ENCODE measurements at regions not wholly inside any gene's neighbourhood (a gene's known extent, or its start where the extent isn't known, plus 50 kb on each side); places are given as distances from the start of the nearest gene placed in this dataset.

- Mint-ChIP-seq H3K27ac (no peak overlapping the region), H3K27me3 (peaks cover 3% of the 10 kb centered on the region), H3K4me1 (no peaks in the 10 kb centered on the region), H3K36me3 (no peaks in the 10 kb centered on the region), H3K4me3 (no peak overlapping the region), H3K9me3 (no peaks in the 10 kb centered on the region)
These were observed 171.0 kb downstream of the HRH4 start for GRCh38 chr18:24631243-24632025.

GRCh38 chr18:24632158-24632988, 171.9 kb downstream of the HRH4 start:
- H3K4me3 Mint-ChIP-seq = no peak overlapping the region
- H3K27ac Mint-ChIP-seq = no peak overlapping the region
- peaks cover 1% of the 10 kb centered on the region for H3K27me3 Mint-ChIP-seq
- no peaks in the 10 kb centered on the region for H3K4me1 Mint-ChIP-seq
- no peaks in the 10 kb centered on the region for H3K9me3 Mint-ChIP-seq
- no peaks in the 10 kb centered on the region for H3K36me3 Mint-ChIP-seq

GRCh38 chr18:24633121-24633520, 172.7 kb downstream of the HRH4 start:
- Mint-ChIP-seq H3K9me3 (no peaks in the 10 kb centered on the region), H3K27ac (no peak overlapping the region), H3K4me1 (no peaks in the 10 kb centered on the region), H3K4me3 (no peak overlapping the region), H3K36me3 (no peaks in the 10 kb centered on the region), H3K27me3 (peaks cover 1% of the 10 kb centered on the region)

GRCh38 chr18:24649571-24649970, 189.1 kb downstream of the HRH4 start:
- Mint-ChIP-seq H3K27ac (no peak overlapping the region), H3K4me1 (no peaks in the 10 kb centered on the region), H3K4me3 (no peak overlapping the region), H3K27me3 (peaks cover 8% of the 10 kb centered on the region), H3K36me3 (no peaks in the 10 kb centered on the region), H3K9me3 (peaks cover 9% of the 10 kb centered on the region)

- peaks cover 9% of the 10 kb centered on the region for H3K9me3 Mint-ChIP-seq
- H3K27me3 Mint-ChIP-seq = peaks cover 8% of the 10 kb centered on the region
- no peak overlapping the region for H3K27ac Mint-ChIP-seq
- no peaks in the 10 kb centered on the region for H3K4me1 Mint-ChIP-seq
- H3K4me3 Mint-ChIP-seq = no peak overlapping the region
- H3K36me3 Mint-ChIP-seq = no peaks in the 10 kb centered on the region
These were observed 191.0 kb downstream of the HRH4 start for GRCh38 chr18:24651434-24651833.

- H3K27me3 Mint-ChIP-seq = peaks cover 3% of the 10 kb centered on the region
- H3K4me1 Mint-ChIP-seq = peaks cover 15% of the 10 kb centered on the region
- H3K27ac Mint-ChIP-seq = no peak overlapping the region
- H3K36me3 Mint-ChIP-seq = no peaks in the 10 kb centered on the region
- peaks cover 7% of the 10 kb centered on the region for H3K9me3 Mint-ChIP-seq
- no peak overlapping the region for H3K4me3 Mint-ChIP-seq
These were observed 195.6 kb downstream of the HRH4 start for GRCh38 chr18:24656050-24656449.

GRCh38 chr18:24656551-24657443, 196.4 kb downstream of the HRH4 start:
- H3K36me3 Mint-ChIP-seq = no peaks in the 10 kb centered on the region
- peaks cover 18% of the 10 kb centered on the region for H3K4me1 Mint-ChIP-seq
- no peak overlapping the region for H3K27ac Mint-ChIP-seq
- no peaks in the 10 kb centered on the region for H3K9me3 Mint-ChIP-seq
- H3K4me3 Mint-ChIP-seq = no peak overlapping the region
- H3K27me3 Mint-ChIP-seq = peaks cover under 1% of the 10 kb centered on the region

GRCh38 chr18:24657444-24657842, 197.0 kb downstream of the HRH4 start:
- no peak overlapping the region for H3K27ac Mint-ChIP-seq
- no peaks in the 10 kb centered on the region for H3K27me3 Mint-ChIP-seq
- H3K36me3 Mint-ChIP-seq = no peaks in the 10 kb centered on the region
- H3K4me1 Mint-ChIP-seq = peaks cover 18% of the 10 kb centered on the region
- no peak overlapping the region for H3K4me3 Mint-ChIP-seq
- no peaks in the 10 kb centered on the region for H3K9me3 Mint-ChIP-seq

- peaks cover 2% of the 10 kb centered on the region for H3K36me3 Mint-ChIP-seq
- H3K4me1 Mint-ChIP-seq = peaks cover 23% of the 10 kb centered on the region
- no peak overlapping the region for H3K27ac Mint-ChIP-seq
- no peaks in the 10 kb centered on the region for H3K9me3 Mint-ChIP-seq
- no peak overlapping the region for H3K4me3 Mint-ChIP-seq
- peaks cover 2% of the 10 kb centered on the region for H3K27me3 Mint-ChIP-seq
These were observed 197.9 kb downstream of the HRH4 start for GRCh38 chr18:24658302-24658701.

- Mint-ChIP-seq H3K9me3 (no peaks in the 10 kb centered on the region), H3K27me3 (peaks cover 2% of the 10 kb centered on the region), H3K27ac (peak overlapping the region; percentile 73), H3K4me3 (peak overlapping the region; percentile 73), H3K4me1 (peaks cover 23% of the 10 kb centered on the region), H3K36me3 (peaks cover 2% of the 10 kb centered on the region)
These were observed 199.6 kb downstream of the HRH4 start for GRCh38 chr18:24659827-24660720.

GRCh38 chr18:24660956-24661355, 200.5 kb downstream of the HRH4 start:
- H3K4me1 Mint-ChIP-seq = peaks cover 23% of the 10 kb centered on the region
- peaks cover 2% of the 10 kb centered on the region for H3K27me3 Mint-ChIP-seq
- H3K36me3 Mint-ChIP-seq = peaks cover 2% of the 10 kb centered on the region
- no peak overlapping the region for H3K27ac Mint-ChIP-seq
- no peak overlapping the region for H3K4me3 Mint-ChIP-seq
- no peaks in the 10 kb centered on the region for H3K9me3 Mint-ChIP-seq

- Mint-ChIP-seq H3K27ac (no peak overlapping the region), H3K9me3 (no peaks in the 10 kb centered on the region), H3K27me3 (peaks cover 2% of the 10 kb centered on the region), H3K4me1 (peaks cover 23% of the 10 kb centered on the region), H3K36me3 (peaks cover 2% of the 10 kb centered on the region), H3K4me3 (no peak overlapping the region)
These were observed 202.0 kb downstream of the HRH4 start for GRCh38 chr18:24662412-24662821.

- Mint-ChIP-seq H3K27me3 (peaks cover 2% of the 10 kb centered on the region), H3K4me3 (no peak overlapping the region), H3K9me3 (no peaks in the 10 kb centered on the region), H3K27ac (no peak overlapping the region), H3K36me3 (peaks cover 2% of the 10 kb centered on the region), H3K4me1 (peaks cover 23% of the 10 kb centered on the region)
These were observed 202.6 kb downstream of the HRH4 start for GRCh38 chr18:24663026-24663425.

GRCh38 chr18:24669015-24669414, 208.6 kb downstream of the HRH4 start:
- Mint-ChIP-seq H3K4me3 (no peak overlapping the region), H3K9me3 (no peaks in the 10 kb centered on the region), H3K27ac (no peak overlapping the region), H3K36me3 (peaks cover 2% of the 10 kb centered on the region), H3K4me1 (no peaks in the 10 kb centered on the region), H3K27me3 (peaks cover 3% of the 10 kb centered on the region)

GRCh38 chr18:24669502-24669901, 209.1 kb downstream of the HRH4 start:
- no peak overlapping the region for H3K27ac Mint-ChIP-seq
- H3K4me1 Mint-ChIP-seq = no peaks in the 10 kb centered on the region
- H3K27me3 Mint-ChIP-seq = peaks cover 3% of the 10 kb centered on the region
- no peak overlapping the region for H3K4me3 Mint-ChIP-seq
- peaks cover 2% of the 10 kb centered on the region for H3K36me3 Mint-ChIP-seq
- H3K9me3 Mint-ChIP-seq = no peaks in the 10 kb centered on the region

Data from activated naive CD4-positive, alpha-beta T cell treated with anti-CD3 and anti-CD28 coated beads, Interleukin-2, amount 50 U/mL, for 24 hours (primary cell).